ENCODE measurements at regions not wholly inside any gene's neighbourhood (a gene's known extent, or its start where the extent isn't known, plus 50 kb on each side); places are given as distances from the start of the nearest gene placed in this dataset.

DNA sequence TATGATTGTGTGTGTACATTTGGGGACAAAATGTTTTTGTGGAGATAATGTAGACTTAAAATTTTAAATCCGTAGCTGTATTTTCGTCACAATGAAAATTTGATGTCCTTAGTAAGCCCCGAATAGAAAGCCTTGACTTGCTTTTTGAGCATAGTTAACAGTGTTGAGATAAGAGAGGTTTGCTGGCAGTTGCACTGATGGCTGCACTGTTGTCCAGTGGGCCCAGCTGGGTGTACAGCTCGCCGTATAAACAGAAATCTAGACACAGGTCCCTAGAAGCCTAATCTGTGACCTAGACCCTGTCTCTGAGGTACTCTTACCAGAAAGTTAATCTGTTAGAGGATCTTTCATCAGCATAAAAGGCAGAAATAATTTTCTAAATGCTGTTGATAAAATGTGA is 271.3 kb upstream of the DMRT1 start:
- peaks cover 0 to 2% (median 0%) of the 10 kb centered on the region in 4 donors for H3K9me3 ChIP-seq (ENCODE audit: control insufficient read depth in 4 of 4, low read length in 3 of 4)
- H3K27me3 ChIP-seq (ENCODE audit: control insufficient read depth in 4 of 4, insufficient read depth in 4 of 4, low read length in 3 of 4) = no peaks in the 10 kb centered on the region
- no peak overlapping the region for H3K27ac ChIP-seq (ENCODE audit: low read depth in 1 of 2, low read length in 2 of 2)
- no peak for DNase-seq (ENCODE audit: low spot score)
- no peak overlapping the region for H3K9ac ChIP-seq (ENCODE audit: low read depth in 1 of 2, low read length in 2 of 2)
- TF ChIP-seq, protein P1, sequence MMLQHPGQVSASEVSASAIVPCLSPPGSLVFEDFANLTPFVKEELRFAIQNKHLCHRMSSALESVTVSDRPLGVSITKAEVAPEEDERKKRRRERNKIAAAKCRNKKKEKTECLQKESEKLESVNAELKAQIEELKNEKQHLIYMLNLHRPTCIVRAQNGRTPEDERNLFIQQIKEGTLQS (IDR thresholded peaks at IDR 0.05) = no peak
- no peak for TF ChIP-seq EGR1 (IDR thresholded peaks at IDR 0.05; ENCODE audit: low read depth in 2 of 2)
- TF ChIP-seq GABPA (IDR thresholded peaks at IDR 0.05 in 1 of 2, conservative IDR thresholded peaks at IDR 0.05 in 1 of 2) = no peak
- TF ChIP-seq CTCF (IDR thresholded peaks at IDR 0.05; ENCODE audit: low read depth, low read length, missing input control) = no peak
- TF ChIP-seq FOXA1 (IDR thresholded peaks at IDR 0.05) = no peak
- TF ChIP-seq JUND (IDR thresholded peaks at IDR 0.05) = no peak
- no peak for TF ChIP-seq YY1 (IDR thresholded peaks at IDR 0.05)
- no peak for TF ChIP-seq RAD21 (IDR thresholded peaks at IDR 0.05)
- no peak for TF ChIP-seq TAF1 (conservative IDR thresholded peaks at IDR 0.05)
- TF ChIP-seq HNF4A (conservative IDR thresholded peaks at IDR 0.05) = no peak
- TF ChIP-seq HNF4G (IDR thresholded peaks at IDR 0.05) = no peak
- TF ChIP-seq NR2F2 (IDR thresholded peaks at IDR 0.05) = no peak
- TF ChIP-seq, protein P2, sequence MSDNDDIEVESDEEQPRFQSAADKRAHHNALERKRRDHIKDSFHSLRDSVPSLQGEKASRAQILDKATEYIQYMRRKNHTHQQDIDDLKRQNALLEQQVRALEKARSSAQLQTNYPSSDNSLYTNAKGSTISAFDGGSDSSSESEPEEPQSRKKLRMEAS (IDR thresholded peaks at IDR 0.05) = no peak
- TF ChIP-seq FOXA2 (IDR thresholded peaks at IDR 0.05) = no peak
- TF ChIP-seq, protein P3, sequence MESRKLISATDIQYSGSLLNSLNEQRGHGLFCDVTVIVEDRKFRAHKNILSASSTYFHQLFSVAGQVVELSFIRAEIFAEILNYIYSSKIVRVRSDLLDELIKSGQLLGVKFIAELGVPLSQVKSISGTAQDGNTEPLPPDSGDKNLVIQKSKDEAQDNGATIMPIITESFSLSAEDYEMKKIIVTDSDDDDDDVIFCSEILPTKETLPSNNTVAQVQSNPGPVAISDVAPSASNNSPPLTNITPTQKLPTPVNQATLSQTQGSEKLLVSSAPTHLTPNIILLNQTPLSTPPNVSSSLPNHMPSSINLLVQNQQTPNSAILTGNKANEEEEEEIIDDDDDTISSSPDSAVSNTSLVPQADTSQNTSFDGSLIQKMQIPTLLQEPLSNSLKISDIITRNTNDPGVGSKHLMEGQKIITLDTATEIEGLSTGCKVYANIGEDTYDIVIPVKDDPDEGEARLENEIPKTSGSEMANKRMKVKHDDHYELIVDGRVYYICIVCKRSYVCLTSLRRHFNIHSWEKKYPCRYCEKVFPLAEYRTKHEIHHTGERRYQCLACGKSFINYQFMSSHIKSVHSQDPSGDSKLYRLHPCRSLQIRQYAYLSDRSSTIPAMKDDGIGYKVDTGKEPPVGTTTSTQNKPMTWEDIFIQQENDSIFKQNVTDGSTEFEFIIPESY (IDR thresholded peaks at IDR 0.05) = no peak
- no peak for TF ChIP-seq SP1 (IDR thresholded peaks at IDR 0.05)
- TF ChIP-seq RXRA (IDR thresholded peaks at IDR 0.05) = no peak
- TF ChIP-seq REST (IDR thresholded peaks at IDR 0.05) = no peak
- H3K4me1 ChIP-seq (ENCODE audit: control insufficient read depth in 4 of 4, insufficient read depth in 4 of 4, low read length in 3 of 4) = peaks cover 1 to 23% (median 10%) of the 10 kb centered on the region in 4 donors
- H3K4me3 ChIP-seq (ENCODE audit: low read depth in 1 of 3, low read length in 3 of 3) = no peak overlapping the region
- no peaks in the 10 kb centered on the region for H3K36me3 ChIP-seq (ENCODE audit: control insufficient read depth in 4 of 4, insufficient read depth in 3 of 4, low read depth in 1 of 4, low read length in 3 of 4)
- WGBS = 79% methylated on average over 5 of the region's 5 CpGs
